DND-41 (cell line): ENCODE measurements at regions not wholly inside any gene's neighbourhood (a gene's known extent, or its start where the extent isn't known, plus 50 kb on each side); places are given as distances from the start of the nearest gene placed in this dataset.

Source experiments
- EZH2 ChIP-seq: IDR thresholded peaks from 3 replicates; pipeline ENCODE4 v1.6.1; 2012; ENCODE audit warnings: borderline replicate concordance, low read depth, mild to moderate bottlenecking, moderate library complexity, low read length, inconsistent platforms; ENCODE audit not compliant: severe bottlenecking
- TF ChIP-seq, protein P1 (sequence below): IDR thresholded peaks from 2 replicates; pipeline ENCODE4 v1.5.1; 2012; ENCODE audit warnings: borderline replicate concordance, low read length, moderate library complexity, mild to moderate bottlenecking; ENCODE audit not compliant: poor library complexity, severe bottlenecking; ENCODE audit errors: extremely low read depth

- TF ChIP-seq, protein P1, sequence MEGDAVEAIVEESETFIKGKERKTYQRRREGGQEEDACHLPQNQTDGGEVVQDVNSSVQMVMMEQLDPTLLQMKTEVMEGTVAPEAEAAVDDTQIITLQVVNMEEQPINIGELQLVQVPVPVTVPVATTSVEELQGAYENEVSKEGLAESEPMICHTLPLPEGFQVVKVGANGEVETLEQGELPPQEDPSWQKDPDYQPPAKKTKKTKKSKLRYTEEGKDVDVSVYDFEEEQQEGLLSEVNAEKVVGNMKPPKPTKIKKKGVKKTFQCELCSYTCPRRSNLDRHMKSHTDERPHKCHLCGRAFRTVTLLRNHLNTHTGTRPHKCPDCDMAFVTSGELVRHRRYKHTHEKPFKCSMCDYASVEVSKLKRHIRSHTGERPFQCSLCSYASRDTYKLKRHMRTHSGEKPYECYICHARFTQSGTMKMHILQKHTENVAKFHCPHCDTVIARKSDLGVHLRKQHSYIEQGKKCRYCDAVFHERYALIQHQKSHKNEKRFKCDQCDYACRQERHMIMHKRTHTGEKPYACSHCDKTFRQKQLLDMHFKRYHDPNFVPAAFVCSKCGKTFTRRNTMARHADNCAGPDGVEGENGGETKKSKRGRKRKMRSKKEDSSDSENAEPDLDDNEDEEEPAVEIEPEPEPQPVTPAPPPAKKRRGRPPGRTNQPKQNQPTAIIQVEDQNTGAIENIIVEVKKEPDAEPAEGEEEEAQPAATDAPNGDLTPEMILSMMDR, result no peak
- TF ChIP-seq EZH2, result no peak
Measured at GRCh38 chr13:73608157-73608516, 526.1 kb downstream of the KLF12 start.
